ENCODE measurements at regions not wholly inside any gene's neighbourhood (a gene's known extent, or its start where the extent isn't known, plus 50 kb on each side); places are given as distances from the start of the nearest gene placed in this dataset.
A peak's percentile ranks its signal among the peaks of the same experiment; 100 is the strongest.
"Not testable (repeated sequence)": the region's sequence is repeated elsewhere in the genome, so short reads cannot be mapped to it uniquely, and the experiment has no call there.

GRCh38 chr5:152529440-152529839 is 124.4 kb upstream of the NMUR2 start:
- DNase-seq, result no peak

GRCh38 chr5:152532714-152533113 is 127.6 kb upstream of the NMUR2 start:
- no peak for DNase-seq

- DNase-seq, result no peak
Measured at GRCh38 chr5:152534641-152535040, 129.6 kb upstream of the NMUR2 start.

- DNase-seq, result no peak
Measured at GRCh38 chr5:152542741-152543140, 137.7 kb upstream of the NMUR2 start.

- no peak for DNase-seq
Measured at GRCh38 chr5:152546493-152546892, 141.4 kb upstream of the NMUR2 start.

GRCh38 chr5:152547202-152547601 is 142.1 kb upstream of the NMUR2 start:
- DNase-seq, result no peak

- no peak for DNase-seq
Measured at GRCh38 chr5:152549709-152550108, 144.6 kb upstream of the NMUR2 start.

GRCh38 chr5:152551061-152551460 is 146.0 kb upstream of the NMUR2 start:
- DNase-seq, result no peak

- no peak for DNase-seq
Measured at GRCh38 chr5:152556784-152557183, 151.7 kb upstream of the NMUR2 start.

- DNase-seq, result peak; percentile 11
Measured at GRCh38 chr5:152560512-152561137, 155.5 kb upstream of the NMUR2 start.

- DNase-seq, result no peak
Measured at GRCh38 chr5:152568016-152568415, 162.9 kb upstream of the NMUR2 start.

GRCh38 chr5:152572812-152573211 is 167.7 kb upstream of the NMUR2 start:
- DNase-seq, result no peak

GRCh38 chr5:152584103-152584502 is 179.0 kb upstream of the NMUR2 start:
- DNase-seq, result no peak

GRCh38 chr5:152592416-152592815 is 187.3 kb upstream of the NMUR2 start:
- no peak for DNase-seq

- no peak for DNase-seq
Measured at GRCh38 chr5:152593388-152593787, 188.3 kb upstream of the NMUR2 start.

GRCh38 chr5:152595405-152595804 is 190.3 kb upstream of the NMUR2 start:
- no peak for DNase-seq

- no peak for DNase-seq
Measured at GRCh38 chr5:152599096-152599495, 194.0 kb upstream of the NMUR2 start.

- no peak for DNase-seq
Measured at GRCh38 chr5:152601806-152602732, 197.0 kb upstream of the NMUR2 start.

- DNase-seq, result not testable (repeated sequence)
Measured at GRCh38 chr5:152606050-152606449, 201.0 kb upstream of the NMUR2 start.

- no peak for DNase-seq
Measured at GRCh38 chr5:152606776-152607364, 201.8 kb upstream of the NMUR2 start.

- DNase-seq, result no peak
Measured at GRCh38 chr5:152607401-152608160, 202.5 kb upstream of the NMUR2 start.

GRCh38 chr5:152608458-152608857 is 203.4 kb upstream of the NMUR2 start:
- DNase-seq, result no peak

GRCh38 chr5:152619756-152620155 is 214.7 kb upstream of the NMUR2 start:
- DNase-seq, result no peak

All from NK-92 treated with Interleukin-12 subunit alpha and Interleukin-12 subunit beta, amount 100 ng/mL, for 24 hours (cell line).